ENCODE measurements at regions not wholly inside any gene's neighbourhood (a gene's known extent, or its start where the extent isn't known, plus 50 kb on each side); places are given as distances from the start of the nearest gene placed in this dataset.

GRCh38 chr5:63262185-63262981, 683.8 kb downstream of the LRRC70 start:
- no peak for TF ChIP-seq CTCF (IDR thresholded peaks at IDR 0.05; ENCODE audit: low read depth, low read length)
- Histone ChIP-seq H3K4me3 (ENCODE audit: low read depth, low read length) (no peak overlapping the region), H3K27me3 (no peaks in the 10 kb centered on the region), H3K9me3 (no peaks in the 10 kb centered on the region), H3K4me1 (no peaks in the 10 kb centered on the region), H3K36me3 (no peaks in the 10 kb centered on the region)
- no peak for DNase-seq

GRCh38 chr5:63261695-63262094, 683.1 kb downstream of the LRRC70 start:
- Histone ChIP-seq H3K36me3 (no peaks in the 10 kb centered on the region), H3K4me3 (ENCODE audit: low read depth, low read length) (no peak overlapping the region), H3K27me3 (no peaks in the 10 kb centered on the region), H3K9me3 (no peaks in the 10 kb centered on the region), H3K4me1 (no peaks in the 10 kb centered on the region)
- DNase-seq, result no peak
- no peak for TF ChIP-seq CTCF (IDR thresholded peaks at IDR 0.05; ENCODE audit: low read depth, low read length)

GRCh38 chr5:63255594-63255993, 677.0 kb downstream of the LRRC70 start:
- H3K9me3 ChIP-seq, result no peaks in the 10 kb centered on the region; the same call in 1 of the 2 replicates
- no peak for TF ChIP-seq CTCF (IDR thresholded peaks at IDR 0.05; ENCODE audit: low read depth, low read length)

GRCh38 chr5:63250939-63251338, 672.3 kb downstream of the LRRC70 start:
- no peaks in the 10 kb centered on the region for H3K4me1 ChIP-seq
- no peaks in the 10 kb centered on the region; the same call in 1 of the 2 replicates for H3K9me3 ChIP-seq
- no peaks in the 10 kb centered on the region for H3K36me3 ChIP-seq
- no peak for DNase-seq
- TF ChIP-seq CTCF (IDR thresholded peaks at IDR 0.05; ENCODE audit: low read depth, low read length), result no peak
- no peak overlapping the region for H3K4me3 ChIP-seq (ENCODE audit: low read depth, low read length)
- no peaks in the 10 kb centered on the region for H3K27me3 ChIP-seq

More at GRCh38 chr5:63255594-63255993, 677.0 kb downstream of the LRRC70 start:
- no peaks in the 10 kb centered on the region for H3K4me1 ChIP-seq
- no peaks in the 10 kb centered on the region for H3K27me3 ChIP-seq
- H3K36me3 ChIP-seq, result no peaks in the 10 kb centered on the region
- no peak for DNase-seq
- no peak overlapping the region for H3K4me3 ChIP-seq (ENCODE audit: low read depth, low read length)

- Histone ChIP-seq H3K36me3 (no peaks in the 10 kb centered on the region), H3K4me3 (ENCODE audit: low read depth, low read length) (no peak overlapping the region), H3K4me1 (no peaks in the 10 kb centered on the region), H3K9me3 (no peaks in the 10 kb centered on the region; the same call in 1 of the 2 replicates), H3K27me3 (no peaks in the 10 kb centered on the region)
- no peak for DNase-seq
- TF ChIP-seq CTCF (IDR thresholded peaks at IDR 0.05; ENCODE audit: low read depth, low read length), result no peak
Observed at GRCh38 chr5:63249960-63250359, 671.3 kb downstream of the LRRC70 start.

GRCh38 chr5:63247651-63248050, 669.0 kb downstream of the LRRC70 start:
- no peaks in the 10 kb centered on the region for H3K9me3 ChIP-seq
- H3K4me1 ChIP-seq, result no peaks in the 10 kb centered on the region
- no peak for DNase-seq
- H3K4me3 ChIP-seq (ENCODE audit: low read depth, low read length), result no peak overlapping the region
- no peaks in the 10 kb centered on the region for H3K36me3 ChIP-seq
- no peak for TF ChIP-seq CTCF (IDR thresholded peaks at IDR 0.05; ENCODE audit: low read depth, low read length)
- H3K27me3 ChIP-seq, result no peaks in the 10 kb centered on the region

Data from BE2C (cell line).